ENCODE measurements at regions not wholly inside any gene's neighbourhood (a gene's known extent, or its start where the extent isn't known, plus 50 kb on each side); places are given as distances from the start of the nearest gene placed in this dataset.
"Not testable (repeated sequence)": the region's sequence is repeated elsewhere in the genome, so short reads cannot be mapped to it uniquely, and the experiment has no call there.

DNA sequence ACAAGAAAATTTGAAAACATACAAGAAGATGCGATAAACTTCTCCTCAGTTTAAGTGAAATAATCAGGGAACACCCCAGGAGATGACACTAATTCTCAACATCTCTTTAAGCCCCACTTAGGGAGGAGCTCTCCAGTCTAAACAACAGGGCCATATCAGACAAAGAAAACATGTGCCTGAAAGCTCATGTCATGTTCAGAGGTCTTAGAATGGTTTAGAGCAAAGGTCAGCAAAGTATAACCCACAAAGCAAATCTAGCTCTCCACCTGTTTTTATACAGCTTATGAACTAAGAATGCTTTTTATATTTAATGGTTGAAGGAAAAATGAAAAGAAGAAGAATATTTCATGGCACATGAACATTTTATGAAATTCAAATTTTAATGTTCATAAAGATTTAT, 155.6 kb upstream of the NOL4 start:
- DNase-seq (ENCODE audit: insufficient read length, low spot score) (no peak), FAIRE-seq (no peak)
- TF ChIP-seq TAF1 (IDR thresholded peaks at IDR 0.05; ENCODE audit: low read depth, low read length) (no peak), PAX5 (IDR thresholded peaks at IDR 0.05; ENCODE audit: insufficient read depth, low read length, severe bottlenecking) (no peak), POU2F2 (IDR thresholded peaks at IDR 0.05; ENCODE audit: low read depth, low read length) (no peak), SPI1 (IDR thresholded peaks at IDR 0.05; ENCODE audit: low read depth, low read length) (no peak), POLR2AphosphoS5 (IDR thresholded peaks at IDR 0.05; ENCODE audit: low read depth, low read length) (no peak)

DNA sequence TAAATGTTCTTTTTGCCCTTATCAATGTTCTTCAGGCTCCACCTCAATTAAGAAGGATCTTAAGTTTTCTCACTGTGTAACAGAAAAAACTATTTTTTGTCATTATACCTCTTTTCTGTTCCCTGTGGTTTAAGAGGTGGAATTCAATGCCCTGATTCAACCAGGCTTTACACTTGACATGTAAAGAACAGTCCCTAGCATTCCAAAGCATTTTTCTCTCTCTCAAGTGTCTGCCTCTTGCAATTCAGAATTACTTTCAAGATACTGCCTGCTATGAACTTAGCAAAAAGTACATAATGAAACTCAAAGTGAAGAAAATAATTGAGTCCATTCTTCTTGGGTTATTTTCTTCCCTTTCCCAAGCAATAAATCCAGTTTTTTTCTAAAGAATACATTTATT, 160.6 kb upstream of the NOL4 start:
- no peak for FAIRE-seq
- no peak for DNase-seq (ENCODE audit: insufficient read length, low spot score)
- no peak for TF ChIP-seq POU2F2 (IDR thresholded peaks at IDR 0.05; ENCODE audit: low read depth, low read length)
- TF ChIP-seq POLR2AphosphoS5 (IDR thresholded peaks at IDR 0.05; ENCODE audit: low read depth, low read length) = no peak
- TF ChIP-seq PAX5 (IDR thresholded peaks at IDR 0.05; ENCODE audit: insufficient read depth, low read length, severe bottlenecking) = no peak
- TF ChIP-seq TAF1 (IDR thresholded peaks at IDR 0.05; ENCODE audit: low read depth, low read length) = no peak
- no peak for TF ChIP-seq POLR2A (IDR thresholded peaks at IDR 0.05; ENCODE audit: low read depth, low read length)
- no peak for TF ChIP-seq SPI1 (IDR thresholded peaks at IDR 0.05; ENCODE audit: low read depth, low read length)

DNA sequence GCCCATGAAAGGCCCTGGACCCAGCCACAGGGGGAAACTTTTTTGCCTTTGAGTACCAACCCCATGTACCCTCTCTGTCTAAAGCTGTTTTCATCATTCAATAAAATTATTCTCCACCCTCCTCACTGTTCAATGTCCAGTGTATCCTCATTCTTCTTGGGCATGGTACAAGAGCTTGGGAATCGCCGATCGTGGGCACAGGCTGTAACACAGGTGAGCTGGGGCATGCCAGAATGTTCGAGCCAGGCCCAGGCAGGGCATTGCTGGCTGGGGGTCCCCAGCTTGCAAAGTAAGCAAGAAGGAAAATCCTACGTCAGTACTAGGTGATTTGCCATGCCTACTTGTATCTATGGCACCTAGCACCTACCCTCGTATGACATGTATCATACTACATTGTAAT, 162.1 kb upstream of the NOL4 start:
- FAIRE-seq = no peak

DNA sequence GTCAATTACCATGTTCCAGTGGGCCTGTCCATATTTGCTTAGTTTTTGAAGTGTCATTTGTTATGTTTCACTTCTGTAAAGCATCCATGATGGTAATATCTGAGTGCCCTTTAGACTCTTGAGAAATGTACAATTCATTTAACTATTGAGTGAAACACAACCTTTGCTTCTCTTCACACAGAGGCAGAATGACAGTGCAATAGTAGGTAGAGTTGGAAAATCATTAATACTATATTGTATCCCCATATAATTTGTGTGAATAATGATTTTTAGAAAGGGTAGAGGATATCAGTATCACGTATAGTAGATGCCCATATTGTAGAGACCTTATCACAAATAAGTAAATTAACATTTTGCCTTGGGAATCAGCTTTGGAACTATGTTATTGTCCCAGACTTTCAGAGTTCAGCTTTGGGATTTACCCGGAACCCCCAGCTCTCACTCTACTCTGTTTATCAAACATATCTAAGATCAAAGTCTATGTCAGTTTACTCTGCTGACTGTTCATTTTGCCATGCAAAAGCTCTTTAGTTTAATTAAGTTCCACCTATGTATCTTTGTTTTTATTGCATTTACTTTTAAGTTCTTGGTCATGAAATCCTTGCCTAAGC, 172.7 kb upstream of the NOL4 start:
- TF ChIP-seq TAF1 (IDR thresholded peaks at IDR 0.05; ENCODE audit: low read depth, low read length) (no peak), SPI1 (IDR thresholded peaks at IDR 0.05; ENCODE audit: low read depth, low read length) (no peak), PAX5 (IDR thresholded peaks at IDR 0.05; ENCODE audit: insufficient read depth, low read length, severe bottlenecking) (no peak), POLR2AphosphoS5 (IDR thresholded peaks at IDR 0.05; ENCODE audit: low read depth, low read length) (no peak), POU2F2 (IDR thresholded peaks at IDR 0.05; ENCODE audit: low read depth, low read length) (no peak), POLR2A (IDR thresholded peaks at IDR 0.05; ENCODE audit: low read depth, low read length) (no peak)
- no peak for DNase-seq (ENCODE audit: insufficient read length, low spot score)
- FAIRE-seq = no peak

More for the DNA sequence above, 162.1 kb upstream of the NOL4 start:
- TF ChIP-seq TAF1 (IDR thresholded peaks at IDR 0.05; ENCODE audit: low read depth, low read length) (no peak), POLR2A (IDR thresholded peaks at IDR 0.05; ENCODE audit: low read depth, low read length) (no peak)
- DNase-seq (ENCODE audit: insufficient read length, low spot score) = no peak

DNA sequence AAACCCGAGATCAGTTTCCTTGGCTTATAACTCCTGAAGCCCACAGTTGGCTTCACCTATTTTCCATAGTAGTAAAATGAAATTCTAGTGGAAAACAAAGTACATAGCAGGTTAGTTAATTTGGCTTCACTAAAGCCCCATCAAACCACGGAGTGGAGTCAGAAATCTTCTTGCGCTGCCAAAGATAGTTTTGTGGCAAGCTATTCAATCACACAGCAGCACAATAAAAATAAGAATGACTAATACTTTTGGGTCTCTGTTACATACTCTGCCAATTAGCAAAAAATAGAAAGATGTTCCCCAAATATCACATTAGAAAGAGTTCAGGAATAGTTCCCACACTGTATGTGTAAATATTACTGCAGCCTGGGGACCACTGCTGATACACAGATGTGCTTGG, 175.2 kb upstream of the NOL4 start:
- DNase-seq (ENCODE audit: insufficient read length, low spot score) = no peak
- TF ChIP-seq POU2F2 (IDR thresholded peaks at IDR 0.05; ENCODE audit: low read depth, low read length) (no peak), SPI1 (IDR thresholded peaks at IDR 0.05; ENCODE audit: low read depth, low read length) (no peak), TAF1 (IDR thresholded peaks at IDR 0.05; ENCODE audit: low read depth, low read length) (no peak), PAX5 (IDR thresholded peaks at IDR 0.05; ENCODE audit: insufficient read depth, low read length, severe bottlenecking) (no peak), POLR2AphosphoS5 (IDR thresholded peaks at IDR 0.05; ENCODE audit: low read depth, low read length) (no peak), POLR2A (IDR thresholded peaks at IDR 0.05; ENCODE audit: low read depth, low read length) (no peak)
- FAIRE-seq = no peak

DNA sequence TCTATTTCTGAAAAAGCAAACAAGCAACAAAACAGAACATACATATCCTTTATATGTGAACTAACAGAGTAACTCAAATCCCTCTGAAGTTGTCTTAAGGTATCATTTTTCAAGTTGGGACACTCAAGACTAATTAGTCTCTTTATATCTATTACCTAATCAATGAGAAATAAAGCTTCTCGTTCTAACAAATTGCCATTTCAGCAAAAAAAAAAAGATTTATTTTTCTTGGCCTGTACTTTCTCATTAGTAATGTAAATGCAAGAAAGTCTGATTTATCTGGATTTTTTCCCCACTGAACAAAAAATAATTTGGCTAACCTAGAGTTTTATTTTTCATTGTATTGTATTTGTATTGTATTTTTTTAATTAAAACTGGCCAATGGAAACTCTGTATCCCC, 176.1 kb upstream of the NOL4 start:
- DNase-seq (ENCODE audit: insufficient read length, low spot score) (no peak), FAIRE-seq (no peak)
- TF ChIP-seq POU2F2 (IDR thresholded peaks at IDR 0.05; ENCODE audit: low read depth, low read length) (no peak), TAF1 (IDR thresholded peaks at IDR 0.05; ENCODE audit: low read depth, low read length) (no peak), POLR2AphosphoS5 (IDR thresholded peaks at IDR 0.05; ENCODE audit: low read depth, low read length) (no peak), SPI1 (IDR thresholded peaks at IDR 0.05; ENCODE audit: low read depth, low read length) (no peak), POLR2A (IDR thresholded peaks at IDR 0.05; ENCODE audit: low read depth, low read length) (no peak), PAX5 (IDR thresholded peaks at IDR 0.05; ENCODE audit: insufficient read depth, low read length, severe bottlenecking) (no peak)

DNA sequence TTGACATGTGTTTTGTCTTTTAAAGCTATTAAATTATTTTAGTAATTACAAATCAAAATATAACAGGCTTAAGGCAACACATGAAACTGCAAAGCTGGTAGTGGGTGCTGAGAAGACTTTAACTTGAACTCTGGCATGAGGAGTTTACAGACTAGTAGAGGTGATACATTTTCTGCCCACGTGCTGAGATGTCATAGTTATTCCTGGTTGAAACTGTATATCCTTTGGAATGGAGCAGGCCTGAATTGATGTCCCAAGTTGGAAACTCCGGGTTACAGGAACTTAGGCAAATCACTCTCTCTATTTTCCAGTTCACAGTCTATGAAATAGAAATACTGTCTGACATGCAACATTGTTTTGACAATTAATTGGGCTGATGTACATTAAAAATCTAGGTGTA, 177.1 kb upstream of the NOL4 start:
- no peak for DNase-seq (ENCODE audit: insufficient read length, low spot score)
- FAIRE-seq = no peak
- TF ChIP-seq POU2F2 (IDR thresholded peaks at IDR 0.05; ENCODE audit: low read depth, low read length) (no peak), PAX5 (IDR thresholded peaks at IDR 0.05; ENCODE audit: insufficient read depth, low read length, severe bottlenecking) (no peak), POLR2AphosphoS5 (IDR thresholded peaks at IDR 0.05; ENCODE audit: low read depth, low read length) (no peak), TAF1 (IDR thresholded peaks at IDR 0.05; ENCODE audit: low read depth, low read length) (no peak), POLR2A (IDR thresholded peaks at IDR 0.05; ENCODE audit: low read depth, low read length) (no peak), SPI1 (IDR thresholded peaks at IDR 0.05; ENCODE audit: low read depth, low read length) (no peak)

DNA sequence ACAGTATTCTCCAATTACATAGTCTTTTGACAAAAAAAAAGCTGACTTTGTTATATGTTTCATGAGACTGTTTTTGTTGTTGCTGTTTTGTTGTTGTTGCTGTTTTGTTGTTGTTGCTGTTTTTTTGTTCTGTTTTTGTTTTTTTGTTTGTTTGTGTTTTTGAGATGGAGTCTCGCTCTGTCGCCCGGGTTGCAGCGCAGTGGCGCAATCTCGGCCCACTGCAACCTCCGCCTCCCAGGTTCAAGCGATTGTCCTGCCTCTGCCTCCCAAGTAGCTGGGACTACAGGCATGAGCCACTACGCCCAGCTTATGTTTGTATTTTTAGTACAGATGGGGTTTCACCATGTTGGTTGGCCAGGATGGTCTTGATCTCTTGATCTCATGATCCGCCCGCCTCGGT, 182.8 kb upstream of the NOL4 start:
- not testable (repeated sequence) for DNase-seq (ENCODE audit: insufficient read length, low spot score); FAIRE-seq

DNA sequence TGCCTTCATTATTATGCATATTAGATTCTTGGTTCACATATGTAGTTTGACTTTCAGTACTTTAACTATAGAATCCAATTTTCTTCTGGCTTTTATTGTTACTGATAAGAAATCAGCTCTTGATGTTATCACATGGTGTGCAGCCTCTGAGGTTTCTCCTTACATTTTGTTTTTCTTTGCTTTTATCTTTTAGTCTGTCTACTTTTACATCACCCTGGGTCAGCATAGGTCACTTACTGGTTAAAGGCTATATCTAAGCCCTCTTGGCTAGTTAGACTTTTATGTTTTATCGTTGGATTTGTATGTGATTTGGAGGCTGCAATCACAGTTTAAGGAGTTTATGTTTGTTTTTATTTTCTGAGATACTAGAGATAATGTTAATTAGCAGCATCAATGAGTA, 187.2 kb upstream of the NOL4 start:
- TF ChIP-seq POU2F2 (IDR thresholded peaks at IDR 0.05; ENCODE audit: low read depth, low read length) (no peak), TAF1 (IDR thresholded peaks at IDR 0.05; ENCODE audit: low read depth, low read length) (no peak), PAX5 (IDR thresholded peaks at IDR 0.05; ENCODE audit: insufficient read depth, low read length, severe bottlenecking) (no peak), SPI1 (IDR thresholded peaks at IDR 0.05; ENCODE audit: low read depth, low read length) (no peak), POLR2A (IDR thresholded peaks at IDR 0.05; ENCODE audit: low read depth, low read length) (no peak), POLR2AphosphoS5 (IDR thresholded peaks at IDR 0.05; ENCODE audit: low read depth, low read length) (no peak)
- FAIRE-seq = no peak
- no peak for DNase-seq (ENCODE audit: insufficient read length, low spot score)

DNA sequence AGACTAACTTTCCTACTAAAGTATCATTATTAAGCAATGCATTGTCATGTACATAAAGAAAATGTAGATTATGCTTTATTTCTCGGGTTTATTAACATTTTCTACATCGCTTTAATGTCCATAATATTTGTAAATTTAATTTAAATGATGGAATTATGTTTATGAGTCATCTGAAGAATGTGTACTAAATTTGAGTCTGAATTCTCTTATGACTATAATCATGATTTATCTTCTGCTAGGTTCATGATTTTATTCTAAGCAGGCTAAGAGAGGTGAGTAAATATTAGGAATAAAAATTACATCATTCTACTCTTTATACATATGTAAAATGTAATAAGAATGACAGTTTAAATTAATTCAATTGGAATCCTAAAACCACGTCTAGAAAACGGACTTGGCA, 206.3 kb upstream of the NOL4 start:
- DNase-seq (ENCODE audit: insufficient read length, low spot score) = no peak
- FAIRE-seq = no peak
- TF ChIP-seq POLR2A (IDR thresholded peaks at IDR 0.05; ENCODE audit: low read depth, low read length) (no peak), TAF1 (IDR thresholded peaks at IDR 0.05; ENCODE audit: low read depth, low read length) (no peak), POLR2AphosphoS5 (IDR thresholded peaks at IDR 0.05; ENCODE audit: low read depth, low read length) (no peak), POU2F2 (IDR thresholded peaks at IDR 0.05; ENCODE audit: low read depth, low read length) (no peak), SPI1 (IDR thresholded peaks at IDR 0.05; ENCODE audit: low read depth, low read length) (no peak), PAX5 (IDR thresholded peaks at IDR 0.05; ENCODE audit: insufficient read depth, low read length, severe bottlenecking) (no peak)

All from GM12891 (cell line).